Erythroblast (primary cell): ENCODE measurements at regions not wholly inside any gene's neighbourhood (a gene's known extent, or its start where the extent isn't known, plus 50 kb on each side); places are given as distances from the start of the nearest gene placed in this dataset.

Experiments
- GATA1 ChIP-seq: IDR thresholded peaks from 2 replicates; pipeline ENCODE4 v1.6.1; 2011; ENCODE audit warnings: low read depth, mild to moderate bottlenecking, control low read depth, low read length, moderate library complexity
- POLR2A ChIP-seq: IDR thresholded peaks from 2 replicates; pipeline ENCODE4 v1.6.1; 2011; ENCODE audit warnings: mild to moderate bottlenecking, low read length

- no peak for TF ChIP-seq POLR2A
- no peak for TF ChIP-seq GATA1
Measured at GRCh38 chr2:125086313-125087184, 1061.5 kb downstream of the CNTNAP5 start.
